Retinal pigment epithelial cell (primary cell): ENCODE measurements at regions not wholly inside any gene's neighbourhood (a gene's known extent, or its start where the extent isn't known, plus 50 kb on each side); places are given as distances from the start of the nearest gene placed in this dataset.

ENCODE experiments used
- DNase-seq: peaks from one replicate; pipeline ENCODE4 v3.0.0-alpha.2; 2010; ENCODE audit warnings: low read depth
- H3K4me3 ChIP-seq: 2 replicates; pipeline ENCODE4 v1.5.1; 2011; ENCODE audit warnings: mild to moderate bottlenecking, low read length, control low read depth, moderate library complexity
- CTCF ChIP-seq: conservative IDR thresholded peaks from 2 replicates; pipeline ENCODE4 v1.5.1; 2011; ENCODE audit warnings: low read depth, low read length, control low read depth, inconsistent platforms

- TF ChIP-seq CTCF: no peak
- DNase-seq: no peak
These were observed 238.4 kb downstream of the NPHP4 start for GRCh38 chr1:5753549-5754421.

GRCh38 chr1:5752746-5753548 lies 239.3 kb downstream of the NPHP4 start:
- no peak for DNase-seq
- TF ChIP-seq CTCF: no peak
- no peak overlapping the region for H3K4me3 ChIP-seq

More at GRCh38 chr1:5753549-5754421, 238.4 kb downstream of the NPHP4 start:
- no peak overlapping the region for H3K4me3 ChIP-seq

- no peak for DNase-seq
- H3K4me3 ChIP-seq: no peak overlapping the region
- TF ChIP-seq CTCF: no peak
These were observed 240.1 kb downstream of the NPHP4 start for GRCh38 chr1:5751833-5752745.

- H3K4me3 ChIP-seq: no peak overlapping the region
- no peak for TF ChIP-seq CTCF
- DNase-seq: no peak
These were observed 241.1 kb downstream of the NPHP4 start for GRCh38 chr1:5751163-5751540.

- DNase-seq: no peak
- no peak for TF ChIP-seq CTCF
- H3K4me3 ChIP-seq: no peak overlapping the region
These were observed 241.8 kb downstream of the NPHP4 start for GRCh38 chr1:5750186-5751162.
